ENCODE measurements at regions not wholly inside any gene's neighbourhood (a gene's known extent, or its start where the extent isn't known, plus 50 kb on each side); places are given as distances from the start of the nearest gene placed in this dataset.
A peak's percentile ranks its signal among the peaks of the same experiment; 100 is the strongest.

DNA sequence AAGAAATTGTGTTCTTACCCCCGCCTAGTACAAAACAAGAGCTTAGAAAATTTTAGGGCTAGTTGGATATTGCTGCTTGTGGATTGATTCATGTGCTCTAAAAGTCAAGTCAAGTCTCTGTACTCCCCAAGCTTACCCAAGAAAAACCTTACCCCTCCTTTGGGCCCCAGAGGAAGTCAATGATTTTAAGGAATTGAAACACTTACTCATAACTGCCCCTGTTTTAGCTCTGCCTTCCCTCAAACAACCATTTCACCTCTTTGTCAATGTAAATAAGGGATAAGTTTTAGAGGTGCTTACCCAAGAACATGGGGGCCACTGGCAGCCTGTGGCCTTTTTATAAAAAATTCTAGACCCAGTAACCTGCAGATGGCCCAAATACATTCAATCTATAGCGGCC, 136.6 kb upstream of the RMP24 start (continued):
- TF ChIP-seq USF2 (IDR thresholded peaks at IDR 0.05; ENCODE audit: borderline replicate concordance, low read depth, low read length) (no peak), POLR2A (IDR thresholded peaks at IDR 0.05; ENCODE audit: low read depth, low read length) (no peak), CHD2 (IDR thresholded peaks at IDR 0.05; ENCODE audit: borderline replicate concordance, low read depth, low read length) (no peak), ETV6 (conservative IDR thresholded peaks at IDR 0.05 in 1 of 2, IDR thresholded peaks at IDR 0.05 in 1 of 2; ENCODE audit: borderline replicate concordance in 1 of 2, low read depth in 1 of 2) (peak in 1 of 2 experiments; percentile 73; a peak in 1 of 4 replicates), NBN (IDR thresholded peaks at IDR 0.05) (no peak), YBX1 (IDR thresholded peaks at IDR 0.05) (no peak), SREBF2 (IDR thresholded peaks at IDR 0.05; ENCODE audit: low read length) (no peak), MEF2A (IDR thresholded peaks at IDR 0.05; ENCODE audit: insufficient read depth, low read depth, low read length) (peak; percentile 73; the same call in 1 of the 2 replicates), PAX5 (IDR thresholded peaks at IDR 0.05; ENCODE audit: borderline replicate concordance, low read depth, low read length) (peak; percentile 48; the same call in 1 of the 2 replicates), HCFC1 (IDR thresholded peaks at IDR 0.05; ENCODE audit: low read length) (no peak), ESRRA (IDR thresholded peaks at IDR 0.05; ENCODE audit: low read length) (no peak), CEBPB (IDR thresholded peaks at IDR 0.05; ENCODE audit: borderline replicate concordance in 1 of 2, low read depth in 2 of 2, low read length in 2 of 2) (no peak), FOXM1 (IDR thresholded peaks at IDR 0.05; ENCODE audit: low read depth, low read length) (peak; percentile 72; the same call in 1 of the 2 replicates), IRF5 (IDR thresholded peaks at IDR 0.05; ENCODE audit: borderline replicate concordance) (no peak), PML (IDR thresholded peaks at IDR 0.05; ENCODE audit: low read length) (0 out of 2 replicates have a peak, but pooled peaks have one; percentile 47)
- TF ChIP-seq, protein P1, sequence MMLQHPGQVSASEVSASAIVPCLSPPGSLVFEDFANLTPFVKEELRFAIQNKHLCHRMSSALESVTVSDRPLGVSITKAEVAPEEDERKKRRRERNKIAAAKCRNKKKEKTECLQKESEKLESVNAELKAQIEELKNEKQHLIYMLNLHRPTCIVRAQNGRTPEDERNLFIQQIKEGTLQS (IDR thresholded peaks at IDR 0.05; ENCODE audit: borderline replicate concordance, extremely low read depth, low read depth, low read length): no peak
- TF ChIP-seq, protein P2, sequence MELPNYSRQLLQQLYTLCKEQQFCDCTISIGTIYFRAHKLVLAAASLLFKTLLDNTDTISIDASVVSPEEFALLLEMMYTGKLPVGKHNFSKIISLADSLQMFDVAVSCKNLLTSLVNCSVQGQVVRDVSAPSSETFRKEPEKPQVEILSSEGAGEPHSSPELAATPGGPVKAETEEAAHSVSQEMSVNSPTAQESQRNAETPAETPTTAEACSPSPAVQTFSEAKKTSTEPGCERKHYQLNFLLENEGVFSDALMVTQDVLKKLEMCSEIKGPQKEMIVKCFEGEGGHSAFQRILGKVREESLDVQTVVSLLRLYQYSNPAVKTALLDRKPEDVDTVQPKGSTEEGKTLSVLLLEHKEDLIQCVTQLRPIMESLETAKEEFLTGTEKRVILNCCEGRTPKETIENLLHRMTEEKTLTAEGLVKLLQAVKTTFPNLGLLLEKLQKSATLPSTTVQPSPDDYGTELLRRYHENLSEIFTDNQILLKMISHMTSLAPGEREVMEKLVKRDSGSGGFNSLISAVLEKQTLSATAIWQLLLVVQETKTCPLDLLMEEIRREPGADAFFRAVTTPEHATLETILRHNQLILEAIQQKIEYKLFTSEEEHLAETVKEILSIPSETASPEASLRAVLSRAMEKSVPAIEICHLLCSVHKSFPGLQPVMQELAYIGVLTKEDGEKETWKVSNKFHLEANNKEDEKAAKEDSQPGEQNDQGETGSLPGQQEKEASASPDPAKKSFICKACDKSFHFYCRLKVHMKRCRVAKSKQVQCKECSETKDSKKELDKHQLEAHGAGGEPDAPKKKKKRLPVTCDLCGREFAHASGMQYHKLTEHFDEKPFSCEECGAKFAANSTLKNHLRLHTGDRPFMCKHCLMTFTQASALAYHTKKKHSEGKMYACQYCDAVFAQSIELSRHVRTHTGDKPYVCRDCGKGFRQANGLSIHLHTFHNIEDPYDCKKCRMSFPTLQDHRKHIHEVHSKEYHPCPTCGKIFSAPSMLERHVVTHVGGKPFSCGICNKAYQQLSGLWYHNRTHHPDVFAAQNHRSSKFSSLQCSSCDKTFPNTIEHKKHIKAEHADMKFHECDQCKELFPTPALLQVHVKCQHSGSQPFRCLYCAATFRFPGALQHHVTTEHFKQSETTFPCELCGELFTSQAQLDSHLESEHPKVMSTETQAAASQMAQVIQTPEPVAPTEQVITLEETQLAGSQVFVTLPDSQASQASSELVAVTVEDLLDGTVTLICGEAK (IDR thresholded peaks at IDR 0.05; ENCODE audit: borderline replicate concordance): no peak
- TF ChIP-seq, protein P3, sequence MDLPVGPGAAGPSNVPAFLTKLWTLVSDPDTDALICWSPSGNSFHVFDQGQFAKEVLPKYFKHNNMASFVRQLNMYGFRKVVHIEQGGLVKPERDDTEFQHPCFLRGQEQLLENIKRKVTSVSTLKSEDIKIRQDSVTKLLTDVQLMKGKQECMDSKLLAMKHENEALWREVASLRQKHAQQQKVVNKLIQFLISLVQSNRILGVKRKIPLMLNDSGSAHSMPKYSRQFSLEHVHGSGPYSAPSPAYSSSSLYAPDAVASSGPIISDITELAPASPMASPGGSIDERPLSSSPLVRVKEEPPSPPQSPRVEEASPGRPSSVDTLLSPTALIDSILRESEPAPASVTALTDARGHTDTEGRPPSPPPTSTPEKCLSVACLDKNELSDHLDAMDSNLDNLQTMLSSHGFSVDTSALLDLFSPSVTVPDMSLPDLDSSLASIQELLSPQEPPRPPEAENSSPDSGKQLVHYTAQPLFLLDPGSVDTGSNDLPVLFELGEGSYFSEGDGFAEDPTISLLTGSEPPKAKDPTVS (IDR thresholded peaks at IDR 0.05; ENCODE audit: low read depth, low read length): no peak
- TF ChIP-seq, protein P4, sequence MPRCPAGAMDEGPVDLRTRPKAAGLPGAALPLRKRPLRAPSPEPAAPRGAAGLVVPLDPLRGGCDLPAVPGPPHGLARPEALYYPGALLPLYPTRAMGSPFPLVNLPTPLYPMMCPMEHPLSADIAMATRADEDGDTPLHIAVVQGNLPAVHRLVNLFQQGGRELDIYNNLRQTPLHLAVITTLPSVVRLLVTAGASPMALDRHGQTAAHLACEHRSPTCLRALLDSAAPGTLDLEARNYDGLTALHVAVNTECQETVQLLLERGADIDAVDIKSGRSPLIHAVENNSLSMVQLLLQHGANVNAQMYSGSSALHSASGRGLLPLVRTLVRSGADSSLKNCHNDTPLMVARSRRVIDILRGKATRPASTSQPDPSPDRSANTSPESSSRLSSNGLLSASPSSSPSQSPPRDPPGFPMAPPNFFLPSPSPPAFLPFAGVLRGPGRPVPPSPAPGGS (IDR thresholded peaks at IDR 0.05; ENCODE audit: borderline replicate concordance, insufficient read depth, low read depth, low read length, poor library complexity, severe bottlenecking): no peak
- TF ChIP-seq, protein P5, sequence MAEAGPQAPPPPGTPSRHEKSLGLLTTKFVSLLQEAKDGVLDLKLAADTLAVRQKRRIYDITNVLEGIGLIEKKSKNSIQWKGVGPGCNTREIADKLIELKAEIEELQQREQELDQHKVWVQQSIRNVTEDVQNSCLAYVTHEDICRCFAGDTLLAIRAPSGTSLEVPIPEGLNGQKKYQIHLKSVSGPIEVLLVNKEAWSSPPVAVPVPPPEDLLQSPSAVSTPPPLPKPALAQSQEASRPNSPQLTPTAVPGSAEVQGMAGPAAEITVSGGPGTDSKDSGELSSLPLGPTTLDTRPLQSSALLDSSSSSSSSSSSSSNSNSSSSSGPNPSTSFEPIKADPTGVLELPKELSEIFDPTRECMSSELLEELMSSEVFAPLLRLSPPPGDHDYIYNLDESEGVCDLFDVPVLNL (IDR thresholded peaks at IDR 0.05; ENCODE audit: low read depth, low read length): no peak
